GM12892 (cell line): ENCODE measurements at regions not wholly inside any gene's neighbourhood (a gene's known extent, or its start where the extent isn't known, plus 50 kb on each side); places are given as distances from the start of the nearest gene placed in this dataset.
"Not testable (repeated sequence)": the region's sequence is repeated elsewhere in the genome, so short reads cannot be mapped to it uniquely, and the experiment has no call there.

Experiments
- DNase-seq: peaks from one replicate; pipeline ENCODE4 v3.0.0; 2011; ENCODE audit not compliant: insufficient read length
- FAIRE-seq: peaks from 2 replicates; lab custom pipeline; 2011; peaks lifted over from hg19 to GRCh38; lab: Jason Lieb, UNC
- POLR2A ChIP-seq: IDR thresholded peaks from 2 replicates; pipeline ENCODE4 v1.6.1; 2011; ENCODE audit warnings: low read depth, low read length, control low read depth
- POLR2AphosphoS5 ChIP-seq: IDR thresholded peaks from 2 replicates; pipeline ENCODE4 v1.6.1; 2011; ENCODE audit warnings: low read depth, low read length, control low read depth
- TAF1 ChIP-seq: IDR thresholded peaks from 2 replicates; pipeline ENCODE4 v1.6.1; 2011; ENCODE audit warnings: low read depth, mild to moderate bottlenecking, control low read depth, low read length, borderline replicate concordance

DNA sequence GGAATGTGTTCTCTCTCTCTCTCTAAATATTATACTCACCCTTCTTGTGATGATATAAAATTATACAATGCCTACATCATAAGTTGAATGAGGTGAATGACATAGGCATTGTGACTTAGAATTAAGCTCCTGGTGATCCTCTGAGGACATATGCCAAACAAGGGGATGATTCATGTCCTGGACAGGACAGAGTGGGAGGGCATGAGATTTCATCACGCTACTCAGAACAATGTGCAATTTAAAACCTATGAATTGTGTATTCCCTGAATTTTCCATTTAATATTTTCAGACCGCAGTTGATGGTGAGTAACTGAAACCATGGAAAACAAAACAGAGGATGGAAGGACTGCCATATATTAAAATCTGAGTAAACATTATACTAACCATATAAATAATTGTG is 782.2 kb upstream of the NUDT12 start:
- DNase-seq = no peak
- FAIRE-seq = no peak
- TF ChIP-seq TAF1 (no peak), POLR2A (no peak), POLR2AphosphoS5 (no peak)

DNA sequence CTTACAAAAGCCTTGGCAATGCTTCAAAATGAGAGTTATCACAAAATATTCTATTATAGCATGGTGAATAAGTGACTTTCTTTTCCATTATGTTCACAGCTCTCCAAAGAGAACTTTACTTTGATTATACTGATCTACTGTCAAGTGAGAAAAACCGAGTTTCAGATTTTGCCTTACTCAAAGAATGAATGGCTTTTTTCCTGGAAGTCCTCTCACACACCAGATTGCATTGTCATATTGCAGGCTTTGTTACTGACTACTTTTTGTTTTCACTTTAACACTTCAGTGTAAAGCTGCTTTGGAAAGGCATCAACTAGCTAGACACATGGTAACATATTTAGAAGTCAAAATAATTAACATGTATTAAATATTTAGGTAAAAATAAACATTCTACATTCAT is 765.2 kb upstream of the NUDT12 start:
- FAIRE-seq (no peak), DNase-seq (no peak)
- TF ChIP-seq POLR2A = no peak
- no peak for TF ChIP-seq TAF1
- no peak for TF ChIP-seq POLR2AphosphoS5

DNA sequence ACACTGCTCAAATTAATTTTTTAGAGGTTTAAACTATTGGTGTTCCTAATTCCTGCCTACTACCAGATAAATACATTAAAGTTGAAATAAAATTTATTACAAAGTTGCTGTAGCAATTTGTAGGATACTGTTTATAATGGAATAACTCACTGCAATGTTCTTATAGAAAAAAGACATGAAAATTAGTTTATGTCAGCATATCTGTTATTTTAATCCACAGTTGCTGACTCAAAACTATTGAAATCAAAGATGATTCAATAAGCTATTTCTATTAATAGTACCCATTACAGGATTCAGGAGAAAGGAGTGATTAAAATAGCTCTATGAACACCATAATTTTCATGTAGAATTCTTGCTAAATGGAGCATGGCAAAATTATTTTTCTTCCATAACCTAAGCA is 764.4 kb upstream of the NUDT12 start:
- TF ChIP-seq TAF1 (no peak), POLR2AphosphoS5 (no peak), POLR2A (no peak)
- no peak for DNase-seq
- FAIRE-seq = no peak

DNA sequence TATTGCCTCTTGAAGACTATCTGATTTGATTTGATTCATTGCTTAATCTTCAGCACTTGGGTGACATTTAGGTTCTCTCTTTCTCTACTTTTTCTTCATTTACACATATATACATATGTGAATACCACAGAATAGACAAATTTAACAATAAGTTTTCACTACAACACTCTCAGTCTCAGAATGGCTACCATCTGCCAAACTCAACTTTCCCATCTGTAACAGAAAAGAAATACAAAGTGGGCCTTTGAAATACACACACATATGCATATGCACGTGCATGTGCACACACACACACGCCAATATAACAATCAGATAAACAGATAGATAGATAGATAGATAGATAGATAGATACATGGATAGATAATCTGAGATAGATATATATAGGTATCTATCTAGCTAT is 762.8 kb upstream of the NUDT12 start:
- TF ChIP-seq POLR2AphosphoS5 (no peak), POLR2A (no peak), TAF1 (no peak)
- no peak for DNase-seq
- no peak for FAIRE-seq

DNA sequence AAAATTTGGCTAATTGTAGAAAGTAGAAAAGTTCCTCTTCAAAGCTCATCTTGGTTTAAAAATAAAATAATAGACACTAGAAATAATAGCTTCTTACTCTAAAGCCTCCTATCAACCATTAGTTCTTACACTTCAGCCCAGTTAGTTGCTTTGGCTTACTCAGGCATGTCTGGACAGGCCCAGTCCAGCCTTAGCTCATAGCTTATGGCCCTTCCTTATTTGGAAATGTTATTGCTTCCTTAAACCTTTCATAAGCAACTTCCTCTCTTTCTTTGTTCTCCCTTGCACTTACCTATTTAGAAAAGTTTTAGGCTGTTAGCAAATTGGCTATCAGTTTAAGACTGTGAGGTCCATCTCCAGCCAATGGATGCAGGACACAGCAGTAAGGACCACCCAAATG is 754.1 kb upstream of the NUDT12 start:
- not testable (repeated sequence) for DNase-seq, FAIRE-seq

DNA sequence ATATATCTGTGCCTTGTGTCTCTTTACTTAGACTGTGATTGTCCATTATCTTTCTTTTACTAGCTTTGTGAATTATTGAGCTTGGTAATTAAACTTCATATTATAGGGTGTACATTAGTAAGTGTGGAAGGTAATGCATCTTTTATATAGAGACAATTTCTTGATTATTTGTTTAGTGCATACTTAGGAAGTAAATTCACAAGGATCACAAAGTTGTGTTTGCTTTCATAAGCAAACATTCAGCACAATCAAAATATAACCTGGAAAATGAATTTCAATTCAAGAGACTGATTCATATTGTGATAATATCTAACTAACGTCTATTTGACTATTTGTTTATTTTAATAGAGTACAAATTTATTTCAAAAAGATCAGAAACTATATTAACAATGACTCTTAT is 749.9 kb upstream of the NUDT12 start:
- no peak for DNase-seq
- no peak for FAIRE-seq
- TF ChIP-seq POLR2A (no peak), TAF1 (no peak), POLR2AphosphoS5 (no peak)

DNA sequence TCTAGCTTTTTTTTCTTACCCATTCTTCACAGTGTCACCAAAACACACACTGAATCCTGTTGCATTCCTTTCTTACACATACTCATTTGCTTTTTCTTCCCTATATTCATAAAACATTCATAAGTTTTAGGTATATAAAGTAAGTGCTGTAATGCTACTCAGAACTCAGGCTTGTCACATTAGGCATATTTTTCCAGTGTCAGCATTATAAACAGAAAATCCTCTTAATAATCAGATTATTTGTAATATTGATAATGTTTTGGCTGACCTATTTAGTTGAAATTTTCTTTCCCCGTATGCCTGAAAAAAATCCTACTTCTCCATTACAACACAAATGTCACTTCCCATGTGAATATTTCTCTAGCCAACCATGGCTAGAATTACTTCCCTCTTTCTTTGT is 743.0 kb upstream of the NUDT12 start:
- no peak for FAIRE-seq
- no peak for DNase-seq
- TF ChIP-seq POLR2AphosphoS5 = no peak
- no peak for TF ChIP-seq TAF1
- no peak for TF ChIP-seq POLR2A

DNA sequence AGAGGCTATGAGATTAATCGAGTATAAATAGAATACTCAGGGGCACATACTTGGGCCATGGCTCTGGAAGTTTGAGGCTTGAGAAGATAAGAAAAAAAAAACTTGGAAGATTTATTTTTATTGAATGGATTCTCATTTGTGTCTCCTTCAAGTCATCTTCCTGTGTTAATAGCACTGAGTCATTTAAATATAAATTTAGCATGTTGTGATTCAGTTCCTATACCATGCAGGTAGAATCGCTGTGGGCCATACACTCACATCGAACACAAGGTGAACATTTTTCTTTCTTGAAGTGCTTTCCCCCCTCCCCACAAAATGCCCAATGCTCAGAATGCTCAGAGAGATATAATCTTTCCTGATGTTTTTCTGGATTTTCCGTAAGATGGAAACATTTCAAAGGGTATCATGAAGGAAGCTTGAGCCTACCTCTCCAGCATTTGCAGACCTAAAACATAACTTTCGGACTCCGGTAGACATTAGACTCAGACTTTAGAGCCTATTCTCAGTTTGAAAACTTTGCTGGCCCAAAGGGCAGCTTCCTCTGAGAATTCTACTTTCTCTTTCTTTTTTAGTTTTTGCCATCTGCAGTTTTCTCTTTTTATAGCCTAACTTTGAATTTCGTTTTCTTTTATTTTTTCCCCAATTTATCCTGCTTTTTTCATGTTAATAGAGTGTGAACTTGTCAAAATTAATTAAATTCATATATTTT is 737.6 kb upstream of the NUDT12 start:
- DNase-seq = no peak
- TF ChIP-seq POLR2A = no peak
- TF ChIP-seq POLR2AphosphoS5 = no peak
- TF ChIP-seq TAF1 = no peak
- no peak for FAIRE-seq

DNA sequence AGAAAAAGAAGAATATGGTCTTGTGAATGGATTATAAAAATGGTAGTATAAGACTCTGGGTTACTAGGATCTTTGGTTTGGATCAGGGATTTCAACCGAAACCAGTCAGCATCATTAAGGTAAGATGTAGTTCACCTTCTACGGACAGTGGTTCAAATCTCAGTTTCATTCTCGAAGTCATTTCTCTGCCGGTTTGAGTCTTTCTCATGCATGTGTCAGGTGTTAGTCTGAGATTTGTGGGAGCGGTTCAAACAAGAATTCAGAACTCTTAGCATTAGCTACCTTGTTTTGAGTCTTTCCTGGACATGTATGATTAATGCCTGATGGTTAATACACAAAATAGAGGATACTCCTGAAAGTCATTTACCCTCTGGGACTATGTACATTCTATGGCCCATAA is 735.9 kb upstream of the NUDT12 start:
- DNase-seq (no peak), FAIRE-seq (no peak)
- TF ChIP-seq POLR2AphosphoS5 = no peak
- no peak for TF ChIP-seq POLR2A
- TF ChIP-seq TAF1 = no peak

DNA sequence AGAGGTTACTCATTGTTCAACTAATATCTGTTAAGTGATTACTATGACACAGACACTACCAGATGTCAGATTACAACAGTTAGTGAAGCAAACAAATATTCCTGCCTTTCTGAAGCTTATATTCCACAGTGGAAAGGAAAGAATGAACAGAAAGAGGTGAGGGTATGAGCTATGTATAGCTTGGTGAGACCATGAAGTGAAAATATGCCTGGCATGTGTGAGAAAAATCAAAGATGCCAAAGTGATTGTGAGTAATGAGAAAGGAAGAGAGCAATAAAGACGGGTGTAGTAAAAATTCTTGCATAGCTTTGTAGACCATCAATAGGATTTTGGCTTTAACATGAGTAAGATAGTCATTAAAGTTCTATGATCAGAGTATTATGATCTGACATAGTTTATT is 734.5 kb upstream of the NUDT12 start:
- TF ChIP-seq POLR2AphosphoS5 (no peak), POLR2A (no peak)
- no peak for FAIRE-seq
- no peak for DNase-seq

DNA sequence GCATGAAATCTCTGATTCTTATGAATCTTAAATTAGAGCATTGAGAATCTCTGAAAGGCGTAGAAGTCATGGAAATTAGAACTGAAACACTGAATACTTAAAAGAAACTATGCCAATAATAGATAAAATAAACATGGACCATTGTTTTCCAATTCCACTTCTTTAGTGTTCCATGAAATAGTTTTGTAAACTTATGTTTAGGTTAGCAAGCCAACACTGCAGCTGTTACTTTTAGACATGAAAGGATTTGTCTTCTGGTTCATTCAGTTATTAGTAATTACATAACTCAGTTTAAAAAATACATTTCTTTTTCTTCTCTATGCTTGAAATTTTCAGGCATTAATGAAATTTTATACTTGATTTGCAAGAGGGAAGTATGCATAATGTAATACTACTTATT is 733.4 kb upstream of the NUDT12 start:
- FAIRE-seq (no peak), DNase-seq (no peak)
- TF ChIP-seq TAF1 (no peak), POLR2A (no peak), POLR2AphosphoS5 (no peak)

DNA sequence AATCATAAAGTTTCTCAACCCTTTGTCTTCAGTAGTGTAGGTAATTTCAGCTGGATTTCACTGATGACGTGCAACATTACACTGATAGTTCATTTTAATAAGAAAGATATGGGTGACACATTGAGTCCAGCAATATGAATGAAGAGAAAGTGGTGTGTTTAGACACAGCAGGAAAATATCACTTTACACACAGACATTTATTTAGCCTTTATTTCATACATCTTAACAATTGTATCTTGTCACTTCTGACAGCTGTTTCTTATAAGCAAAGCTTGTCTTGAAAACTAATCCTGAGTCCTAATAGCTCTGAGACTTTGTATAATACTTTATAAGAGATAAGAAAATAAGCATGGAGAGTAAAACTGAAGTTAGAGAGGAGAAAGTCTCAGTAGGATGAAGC is 720.5 kb upstream of the NUDT12 start:
- FAIRE-seq (no peak), DNase-seq (no peak)
- TF ChIP-seq TAF1 = no peak
- TF ChIP-seq POLR2A = no peak
- no peak for TF ChIP-seq POLR2AphosphoS5

DNA sequence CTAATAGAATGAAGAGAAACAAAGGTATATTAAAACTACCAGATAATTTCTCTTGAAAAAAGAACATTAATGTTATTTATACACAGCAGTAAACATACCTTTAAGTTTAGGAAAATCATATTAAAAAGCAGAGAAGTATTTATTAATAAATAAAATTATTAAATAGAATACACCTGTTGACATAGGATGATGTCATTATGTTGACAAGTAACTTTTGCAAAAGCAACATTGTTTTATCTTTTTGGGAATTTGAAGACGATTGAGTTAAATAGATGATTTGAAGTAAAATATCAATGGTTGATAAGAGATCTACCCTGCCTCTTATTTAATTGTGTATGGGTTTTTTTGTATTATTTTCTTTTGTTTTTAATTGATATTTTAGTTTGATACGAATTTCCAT is 711.1 kb upstream of the NUDT12 start:
- FAIRE-seq = no peak
- DNase-seq = no peak
- TF ChIP-seq TAF1 (no peak), POLR2A (no peak), POLR2AphosphoS5 (no peak)
